ACHN (cell line): ENCODE measurements at regions not wholly inside any gene's neighbourhood (a gene's known extent, or its start where the extent isn't known, plus 50 kb on each side); places are given as distances from the start of the nearest gene placed in this dataset.
"Not testable (repeated sequence)": the region's sequence is repeated elsewhere in the genome, so short reads cannot be mapped to it uniquely, and the experiment has no call there.

Experiments
- DNase-seq: peaks from one replicate; pipeline ENCODE4 v3.0.0-alpha.2; 2015
- in situ Hi-C: cut with HindIII; loops from 2 replicates; pipeline ENCODE4 v1.10.0; 2017; ENCODE audit warnings: low sequenced_read_pairs, low pct_ligation_motif_present, low pct_unique_long_range_greater_than_20kb

- no peak for DNase-seq
- in situ Hi-C loops, result no loop called here
Observed at GRCh38 chr12:131340616-131341210, 370.2 kb upstream of the SFSWAP start.

DNA sequence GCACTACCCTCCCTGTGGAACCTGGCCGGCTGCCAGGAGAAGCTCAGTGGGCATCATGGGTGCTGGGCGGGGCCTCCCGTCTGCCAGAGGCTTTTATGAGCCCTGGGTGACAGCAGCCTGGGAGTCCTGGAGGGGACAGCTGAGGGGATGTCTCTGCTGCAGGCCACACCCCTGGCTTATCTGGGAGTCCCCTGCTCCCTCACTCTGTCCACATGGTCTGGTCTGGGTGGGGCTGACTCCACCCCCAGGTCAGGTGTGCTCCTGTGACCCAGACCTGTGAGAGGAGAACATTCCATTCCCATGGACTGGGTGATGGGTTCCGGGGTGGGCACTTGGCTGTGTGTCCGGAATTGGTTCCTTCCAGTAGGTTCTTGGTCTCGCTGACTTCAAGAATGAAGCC is 369.3 kb upstream of the SFSWAP start:
- DNase-seq, in situ Hi-C loops: not testable (repeated sequence)

GRCh38 chr12:131343436-131343835 is 367.5 kb upstream of the SFSWAP start:
- in situ Hi-C loops, result not testable (repeated sequence)

DNA sequence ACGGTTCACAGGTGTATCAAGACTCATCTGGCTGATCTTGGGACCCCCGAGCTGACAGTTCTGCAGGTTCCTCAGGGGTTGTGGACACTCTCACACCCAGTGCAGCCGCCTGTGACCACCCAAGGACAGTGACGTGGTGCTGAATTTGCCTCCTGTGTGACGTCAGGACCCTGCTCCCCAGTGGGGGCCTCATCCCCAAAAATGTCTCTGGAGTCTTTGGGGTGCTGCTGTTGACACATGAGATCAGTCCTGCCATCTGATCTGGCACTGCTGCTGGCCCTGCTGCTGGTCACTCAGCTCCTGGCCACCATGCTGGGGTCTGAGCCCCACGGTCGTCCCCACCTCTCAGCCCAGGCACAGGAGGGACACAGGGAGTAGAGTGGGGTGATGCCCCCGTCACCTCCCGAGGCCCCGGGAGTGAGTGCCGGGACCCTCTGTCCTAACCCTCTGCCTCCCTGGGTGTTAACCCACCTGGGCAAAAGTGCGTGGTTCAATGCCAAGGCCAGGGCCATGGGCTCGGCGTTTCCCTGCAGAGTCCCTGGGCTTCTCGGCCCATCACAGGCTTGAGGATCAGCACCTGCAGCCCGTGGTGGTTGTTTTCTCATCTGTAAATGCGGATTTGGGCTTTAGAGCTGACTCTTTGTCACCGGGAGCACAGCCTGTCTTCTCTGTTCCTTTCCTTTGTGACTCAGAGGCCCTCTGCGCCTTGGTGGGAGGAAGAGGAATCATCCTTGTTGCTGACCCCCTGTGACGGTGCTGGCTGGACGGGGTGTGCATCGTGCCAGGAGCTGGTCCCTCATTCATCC is 366.0 kb upstream of the SFSWAP start:
- DNase-seq, in situ Hi-C loops: not testable (repeated sequence)

More at GRCh38 chr12:131343436-131343835, 367.5 kb upstream of the SFSWAP start:
- DNase-seq, result not testable (repeated sequence)

- no peak for DNase-seq
- in situ Hi-C loops, result no loop called here
Observed at GRCh38 chr12:131345521-131346436, 365.1 kb upstream of the SFSWAP start.

- in situ Hi-C loops, result no loop called here
Observed at GRCh38 chr12:131346555-131347344, 364.1 kb upstream of the SFSWAP start.

DNA sequence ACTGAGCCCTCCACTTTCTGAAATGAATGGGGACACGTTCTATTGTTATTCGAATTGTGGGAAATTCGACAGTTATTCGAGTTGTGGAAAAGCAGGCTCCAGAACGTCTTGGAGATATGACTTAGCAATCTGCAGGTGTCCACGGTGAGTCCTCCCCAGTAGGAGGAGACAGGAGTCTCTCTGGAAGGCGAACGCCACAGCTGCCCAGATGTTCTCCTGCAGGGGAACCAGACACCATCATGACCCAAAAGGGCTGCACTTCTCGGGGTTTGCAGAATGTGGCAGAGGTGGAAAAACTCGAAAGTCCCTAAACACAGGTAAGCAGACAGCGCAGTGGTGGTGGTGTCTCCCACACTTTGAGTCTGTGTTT is 363.6 kb upstream of the SFSWAP start:
- DNase-seq, result no peak
- in situ Hi-C loops, result no loop called here

More at GRCh38 chr12:131346555-131347344, 364.1 kb upstream of the SFSWAP start:
- DNase-seq, result no peak

DNA sequence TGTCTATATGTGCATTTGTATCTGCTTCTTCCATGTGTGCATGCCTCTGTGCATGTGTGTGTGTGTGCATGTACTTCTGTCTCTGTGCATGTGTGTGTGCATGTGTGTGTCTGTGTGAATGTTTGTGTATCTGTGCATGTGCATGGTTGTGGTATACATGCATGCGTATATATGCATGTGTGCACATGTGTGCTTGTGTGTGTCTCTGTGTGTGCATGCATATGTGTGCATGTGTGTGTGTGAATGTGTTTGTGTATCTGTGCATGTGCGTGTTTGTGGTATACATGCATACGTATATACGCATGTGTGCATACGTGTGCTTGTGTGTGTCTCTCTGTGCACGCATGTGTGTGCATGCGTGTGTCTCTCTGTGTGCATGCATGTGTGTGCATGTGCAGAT is 363.2 kb upstream of the SFSWAP start:
- in situ Hi-C loops, result no loop called here
- no peak for DNase-seq

- in situ Hi-C loops, result no loop called here
- no peak for DNase-seq
Observed at GRCh38 chr12:131348231-131348630, 362.7 kb upstream of the SFSWAP start.

DNA sequence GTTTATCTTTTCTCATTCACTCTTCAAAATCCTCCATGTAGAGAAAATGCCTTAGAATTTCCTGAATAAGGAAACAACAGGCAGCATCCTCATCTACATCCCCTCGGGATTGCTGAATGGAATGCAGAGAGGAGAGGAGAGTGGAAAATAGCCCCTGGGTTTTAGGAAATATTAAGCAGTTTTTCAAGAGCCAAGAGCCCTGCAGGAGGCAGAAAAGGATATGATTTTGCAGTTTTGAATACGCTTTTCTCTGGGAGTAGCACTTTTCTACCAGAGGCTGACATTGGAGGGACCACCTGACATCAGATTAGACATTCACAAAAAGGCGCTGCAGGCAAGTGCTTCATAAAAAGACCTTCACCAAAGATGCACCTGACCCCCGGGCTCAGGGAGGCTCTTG is 362.2 kb upstream of the SFSWAP start:
- no peak for DNase-seq
- in situ Hi-C loops, result no loop called here

DNA sequence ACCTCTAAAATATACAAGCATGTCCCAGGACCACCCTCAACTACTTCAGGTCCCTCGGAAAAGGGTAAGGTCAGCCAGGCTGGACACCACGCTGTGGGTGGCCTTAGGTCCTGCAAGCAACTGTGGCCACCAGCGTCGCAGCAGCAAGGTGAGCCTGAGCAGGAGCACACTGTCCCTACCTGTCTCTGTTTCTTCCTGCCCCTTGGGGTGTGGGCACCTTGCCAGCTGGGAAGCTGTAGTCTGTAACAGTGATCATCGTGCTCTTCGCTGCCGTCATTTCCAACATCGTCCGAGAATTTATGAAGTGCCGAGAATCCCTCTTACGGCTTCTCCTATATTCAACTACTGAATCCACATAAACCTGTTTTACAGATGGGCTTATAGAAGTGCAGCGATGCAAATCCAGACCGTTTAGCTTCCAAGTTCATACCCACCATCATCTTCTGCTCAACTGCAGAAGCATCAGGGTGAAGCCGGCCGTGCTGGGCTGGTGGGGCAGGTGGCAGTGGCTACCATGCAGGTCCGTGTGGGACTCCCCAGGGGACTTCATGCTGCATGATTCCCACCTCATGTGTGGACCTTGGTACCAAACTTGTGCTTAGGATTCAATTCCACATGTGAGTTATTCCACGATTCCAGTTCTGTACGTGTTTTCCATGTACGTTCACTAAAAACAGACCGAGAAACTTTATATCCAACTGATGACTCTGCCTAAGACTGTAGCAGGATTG is 361.3 kb upstream of the SFSWAP start:
- DNase-seq, result no peak
- in situ Hi-C loops, result no loop called here

DNA sequence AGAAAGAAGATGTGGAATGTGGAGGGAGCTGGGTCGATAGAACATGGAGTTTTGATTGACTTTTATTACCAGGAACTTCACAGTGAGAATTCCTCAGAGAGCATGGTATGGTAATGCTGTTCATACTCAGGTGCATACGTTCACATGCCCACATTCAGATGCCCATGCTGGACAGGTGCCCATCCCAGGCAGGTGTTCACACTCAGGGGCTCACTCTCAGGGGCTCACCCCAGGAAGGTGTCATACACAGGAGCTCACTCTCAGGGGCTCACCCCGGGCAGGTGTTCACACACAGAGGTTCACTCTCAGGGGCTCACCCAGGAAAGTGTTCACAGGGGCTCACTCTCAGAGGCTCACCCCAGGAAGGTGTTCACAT is 360.0 kb upstream of the SFSWAP start:
- in situ Hi-C loops, result no loop called here
- DNase-seq, result no peak

GRCh38 chr12:131351319-131352028 is 359.4 kb upstream of the SFSWAP start:
- no peak for DNase-seq

DNA sequence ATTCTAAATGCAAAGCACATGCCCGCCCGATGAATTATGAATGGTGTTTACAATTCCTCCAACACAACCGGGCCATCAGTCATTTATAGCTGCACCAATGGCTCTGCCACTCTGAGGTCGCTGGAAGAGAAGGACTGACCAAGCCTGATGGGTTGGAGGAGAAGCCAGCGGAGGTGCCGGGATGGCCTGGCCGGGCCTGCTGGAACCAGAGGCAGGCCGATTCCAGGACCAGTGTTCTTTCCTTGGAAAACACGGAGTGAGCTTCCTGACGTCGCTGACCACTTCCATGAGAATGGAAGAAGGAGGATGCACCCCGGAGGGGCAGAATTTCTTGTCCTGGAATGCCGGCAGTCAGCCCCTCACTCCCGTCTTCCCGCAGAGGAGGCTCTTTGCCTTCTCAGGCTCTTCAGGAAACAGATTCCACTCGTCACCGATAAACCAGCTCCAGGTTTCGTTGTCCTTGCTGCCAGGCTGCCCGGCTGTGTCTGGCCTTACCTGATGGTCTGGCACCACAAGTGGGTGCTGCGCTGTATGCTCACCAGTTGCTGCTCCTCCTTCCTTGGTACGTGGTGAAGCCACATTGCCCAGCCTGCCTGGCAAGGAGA is 358.5 kb upstream of the SFSWAP start:
- DNase-seq, result no peak
- in situ Hi-C loops, result no loop called here

More at GRCh38 chr12:131351319-131352028, 359.4 kb upstream of the SFSWAP start:
- in situ Hi-C loops, result no loop called here

DNA sequence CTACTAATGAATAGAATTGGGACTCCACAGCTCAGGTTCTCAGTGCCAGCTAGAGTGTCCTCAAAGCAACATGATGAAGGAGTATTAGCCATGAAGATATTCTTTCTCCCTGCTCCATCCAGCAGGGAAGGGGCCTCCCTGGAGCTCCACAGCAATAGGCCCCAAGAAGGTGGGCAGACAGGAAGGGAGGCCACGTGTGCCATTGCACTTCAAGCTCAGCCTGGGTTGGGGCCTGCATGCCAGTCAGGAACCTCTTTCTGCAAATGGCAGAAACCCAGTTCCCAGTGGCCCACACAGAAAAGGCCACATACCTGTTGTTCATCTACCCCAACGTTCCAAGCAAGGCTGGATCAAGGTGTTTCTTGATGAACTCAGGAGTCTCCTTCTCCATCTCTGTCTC is 357.5 kb upstream of the SFSWAP start:
- DNase-seq, result no peak
- in situ Hi-C loops, result no loop called here

GRCh38 chr12:131353826-131354225 is 357.1 kb upstream of the SFSWAP start:
- in situ Hi-C loops, result no loop called here
- no peak for DNase-seq
